H1 (cell line): ENCODE measurements at regions not wholly inside any gene's neighbourhood (a gene's known extent, or its start where the extent isn't known, plus 50 kb on each side); places are given as distances from the start of the nearest gene placed in this dataset.

Experiments used
- ASH2L ChIP-seq: fragments of 200-600, 300-600 bp; sonication (generic); IDR thresholded peaks from one replicate; pipeline ENCODE4 v1.7.1; 2017; ENCODE audit warnings: low read length
- CBX8 ChIP-seq: fragments of 300-800, 300-1000 bp; sonication (generic); IDR thresholded peaks from 2 replicates; pipeline ENCODE4 v1.7.1; 2016; ENCODE audit warnings: low read depth, low read length, borderline replicate concordance
- CTBP2 ChIP-seq: IDR thresholded peaks from 2 replicates; pipeline ENCODE4 v1.7.0; 2011; ENCODE audit warnings: borderline replicate concordance, mild to moderate bottlenecking, moderate library complexity, mixed read lengths, low read length; ENCODE audit not compliant: insufficient read depth, insufficient read length
- MAX ChIP-seq: IDR thresholded peaks from 2 replicates; pipeline ENCODE4 v1.6.1; 2012; ENCODE audit warnings: inconsistent platforms
- RFX5 ChIP-seq: IDR thresholded peaks from 2 replicates; pipeline ENCODE4 v1.6.1; 2011; ENCODE audit warnings: low read depth, low read length, improper control_type of control experiment, borderline replicate concordance
- SIRT6 ChIP-seq: IDR thresholded peaks from one replicate; pipeline ENCODE4 v1.7.1; 2012; ENCODE audit warnings: low read length, inconsistent platforms
- SP1 ChIP-seq: IDR thresholded peaks from 2 replicates; pipeline ENCODE4 v1.6.1; 2011; ENCODE audit warnings: low read depth, low read length
- TCF12 ChIP-seq: IDR thresholded peaks from 2 replicates; pipeline ENCODE4 v1.6.1; 2011; ENCODE audit warnings: low read depth, mild to moderate bottlenecking, low read length
- USF2 ChIP-seq: IDR thresholded peaks from 2 replicates; pipeline ENCODE4 v1.6.1; 2011; ENCODE audit warnings: low read length, improper control_type of control experiment

- no peak for TF ChIP-seq ASH2L
- no peak for TF ChIP-seq TCF12
- TF ChIP-seq SIRT6: no peak
- no peak for TF ChIP-seq USF2
- no peak for TF ChIP-seq CBX8
- TF ChIP-seq MAX: no peak
- TF ChIP-seq CTBP2: no peak
- no peak for TF ChIP-seq SP1
- no peak for TF ChIP-seq RFX5
Observed at GRCh38 chr5:135265497-135266302, 133.3 kb downstream of the MACROH2A1 start (continued).
